Gastroesophageal sphincter (tissue), 3 donors: ENCODE measurements at regions not wholly inside any gene's neighbourhood (a gene's known extent, or its start where the extent isn't known, plus 50 kb on each side); places are given as distances from the start of the nearest gene placed in this dataset.

Experiments used
- CTCF ChIP-seq, 4 experiments: fragments of 200-600 bp in 2 of 4; fragments of 450-650 bp in 2 of 4; sonication (generic) in 1 of 4; IDR thresholded peaks; one replicate each; pipeline ENCODE4 v1.5.1; 2017 to 2019; ENCODE audit warnings: antibody characterized with exemption in 4 of 4, mild to moderate bottlenecking in 2 of 4, moderate library complexity in 2 of 4
- EP300 ChIP-seq: sonication (generic); formaldehyde crosslinking; IDR thresholded peaks from one replicate; pipeline ENCODE4 v1.6.1; 2017; ENCODE audit warnings: antibody characterized with exemption, mild to moderate bottlenecking
- POLR2A ChIP-seq, 2 donors: fragments of 450-650 bp; IDR thresholded peaks; one replicate each; pipeline ENCODE4 v1.6.1; 2017; ENCODE audit warnings: antibody characterized with exemption in 2 of 2, mild to moderate bottlenecking in 2 of 2, moderate library complexity in 1 of 2
- POLR2AphosphoS5 ChIP-seq: sonication (generic); formaldehyde crosslinking; IDR thresholded peaks from one replicate; pipeline ENCODE4 v1.6.1; 2017; ENCODE audit warnings: antibody characterized with exemption

GRCh38 chr2:150144546-150145298 lies 342.7 kb downstream of the RND3 start:
- no peak for TF ChIP-seq CTCF (IDR thresholded peaks at IDR 0.05)
- TF ChIP-seq POLR2A (IDR thresholded peaks at IDR 0.05): no peak
- TF ChIP-seq POLR2AphosphoS5: no peak
- TF ChIP-seq EP300: no peak
